22Rv1 (cell line): ENCODE measurements at regions not wholly inside any gene's neighbourhood (a gene's known extent, or its start where the extent isn't known, plus 50 kb on each side); places are given as distances from the start of the nearest gene placed in this dataset.

Experiments used
- H3K27ac ChIP-seq: fragments of 450-650 bp; 2 replicates; pipeline ENCODE4 v1.5.1; 2017
- CTCF ChIP-seq: fragments of 450-650 bp; IDR thresholded peaks from 2 replicates; pipeline ENCODE4 v1.5.1; 2017; ENCODE audit warnings: mild to moderate bottlenecking
- ZFX ChIP-seq: fragments of 450-650 bp; IDR thresholded peaks from 2 replicates; pipeline ENCODE4 v1.6.1; 2017; ENCODE audit warnings: antibody characterized with exemption, borderline replicate concordance

- TF ChIP-seq CTCF (no peak), ZFX (no peak)
- no peak overlapping the region for H3K27ac ChIP-seq
These were observed 236.8 kb upstream of the VCX start for GRCh38 chrX:7606039-7606652.

- H3K27ac ChIP-seq, result no peak overlapping the region
These were observed 239.6 kb upstream of the VCX start for GRCh38 chrX:7603387-7603786.

GRCh38 chrX:7596822-7597221 lies 246.1 kb upstream of the VCX start:
- no peak overlapping the region for H3K27ac ChIP-seq
- TF ChIP-seq CTCF, result no peak
- TF ChIP-seq ZFX, result no peak

More at GRCh38 chrX:7603387-7603786, 239.6 kb upstream of the VCX start:
- no peak for TF ChIP-seq ZFX
- no peak for TF ChIP-seq CTCF

GRCh38 chrX:7593370-7593769 lies 249.6 kb upstream of the VCX start:
- H3K27ac ChIP-seq, result peak overlapping the region; percentile 64

GRCh38 chrX:7586126-7586525 lies 256.8 kb upstream of the VCX start:
- no peak for TF ChIP-seq ZFX
- peak; percentile 30; the same call in 1 of the 2 replicates for TF ChIP-seq CTCF
- H3K27ac ChIP-seq, result no peak overlapping the region

- no peak for TF ChIP-seq CTCF
- no peak for TF ChIP-seq ZFX
- no peak overlapping the region for H3K27ac ChIP-seq
These were observed 260.8 kb upstream of the VCX start for GRCh38 chrX:7582191-7582590.

GRCh38 chrX:7580127-7580526 lies 262.8 kb upstream of the VCX start:
- H3K27ac ChIP-seq, result no peak overlapping the region
- TF ChIP-seq ZFX (no peak), CTCF (no peak)

- TF ChIP-seq CTCF (no peak), ZFX (no peak)
These were observed 268.6 kb upstream of the VCX start for GRCh38 chrX:7574325-7574724.

More at GRCh38 chrX:7574325-7574724, 268.6 kb upstream of the VCX start:
- no peak overlapping the region for H3K27ac ChIP-seq
